GM18868 (cell line): ENCODE measurements at regions not wholly inside any gene's neighbourhood (a gene's known extent, or its start where the extent isn't known, plus 50 kb on each side); places are given as distances from the start of the nearest gene placed in this dataset.
"Not testable (repeated sequence)": the region's sequence is repeated elsewhere in the genome, so short reads cannot be mapped to it uniquely, and the experiment has no call there.

Experiments
- ATAC-seq: cut with Tn5 transposase; IDR thresholded peaks from one replicate; pipeline ENCODE4 v1.9.1; 2021; ENCODE audit warnings: mild to moderate bottlenecking, moderate library complexity; ENCODE audit not compliant: unreplicated experiment

DNA sequence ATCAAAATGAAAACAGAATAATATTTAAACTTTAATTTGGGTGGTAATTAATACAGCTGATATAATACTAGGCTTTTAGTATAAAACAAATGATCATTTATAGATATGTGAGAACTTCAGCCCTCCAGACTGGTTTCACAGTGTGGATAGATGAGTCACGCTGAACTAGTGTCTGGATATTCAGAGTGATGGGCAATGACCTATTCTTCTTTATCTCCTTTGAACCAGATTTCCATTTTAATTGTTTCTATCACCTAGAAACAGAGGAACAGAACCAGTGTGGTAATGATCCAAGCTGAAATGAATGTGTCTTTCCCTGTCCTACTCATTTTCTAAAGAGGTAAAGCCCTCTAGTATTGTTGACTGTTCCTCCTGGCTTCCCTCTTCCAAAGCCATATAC lies 155.2 kb upstream of the GK2 start:
- ATAC-seq = no peak

DNA sequence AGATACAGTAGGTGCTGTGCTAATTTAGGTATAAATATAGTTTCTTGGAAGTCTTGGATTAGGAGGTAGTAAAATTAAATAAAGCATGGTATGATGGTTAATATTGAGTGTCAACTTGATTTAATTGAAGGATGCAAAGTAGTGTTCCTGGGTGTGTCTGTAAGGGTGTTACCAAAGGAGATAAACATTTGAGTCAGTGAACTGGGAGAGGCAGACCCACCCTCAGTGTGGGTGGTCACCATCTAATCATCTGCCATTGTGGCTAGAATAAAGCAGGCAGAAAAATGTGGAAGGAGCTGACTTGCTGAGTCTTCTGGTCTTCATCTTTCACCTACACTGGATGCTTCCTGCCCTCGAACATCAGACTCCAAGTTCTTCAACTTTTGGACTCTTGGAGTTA lies 153.7 kb upstream of the GK2 start:
- ATAC-seq = no peak

DNA sequence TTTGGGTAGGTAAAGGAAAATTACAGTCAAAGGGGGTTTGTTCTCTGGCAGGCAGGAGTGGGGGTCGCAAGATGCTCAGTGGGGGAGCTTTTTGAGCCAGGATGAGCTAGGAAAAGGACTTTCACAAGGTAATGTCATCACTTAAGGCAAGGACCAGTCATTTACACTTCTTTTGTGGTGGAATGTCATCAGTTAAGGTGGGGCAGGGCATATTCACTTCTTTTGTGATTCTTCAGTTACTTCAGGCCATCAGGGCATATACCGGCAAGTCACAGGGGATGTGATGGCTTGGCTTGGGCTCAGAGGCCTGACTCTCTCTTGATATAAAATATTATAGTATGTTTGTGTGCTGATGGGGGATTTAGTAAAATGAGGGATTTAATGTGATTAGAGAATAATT lies 151.4 kb upstream of the GK2 start:
- not testable (repeated sequence) for ATAC-seq

DNA sequence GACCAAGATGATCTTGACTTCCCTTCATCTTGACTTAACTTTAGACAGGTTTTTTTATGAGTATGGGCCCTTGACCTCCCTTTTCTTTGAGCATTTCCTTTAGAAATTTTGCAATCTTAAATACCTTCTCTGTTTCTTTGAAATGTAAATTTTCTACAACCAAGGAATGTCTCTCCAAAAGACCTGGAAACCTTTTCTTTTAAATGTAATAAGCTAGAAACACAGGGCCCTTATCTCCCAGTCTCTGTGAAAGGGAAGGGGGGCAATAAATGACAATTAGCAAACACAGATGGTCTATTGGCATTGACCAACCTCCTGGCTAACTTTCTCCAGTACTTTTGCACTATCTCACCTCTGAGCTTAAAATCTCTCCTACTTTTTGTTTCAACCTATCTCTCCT lies 144.3 kb upstream of the GK2 start:
- no peak for ATAC-seq

DNA sequence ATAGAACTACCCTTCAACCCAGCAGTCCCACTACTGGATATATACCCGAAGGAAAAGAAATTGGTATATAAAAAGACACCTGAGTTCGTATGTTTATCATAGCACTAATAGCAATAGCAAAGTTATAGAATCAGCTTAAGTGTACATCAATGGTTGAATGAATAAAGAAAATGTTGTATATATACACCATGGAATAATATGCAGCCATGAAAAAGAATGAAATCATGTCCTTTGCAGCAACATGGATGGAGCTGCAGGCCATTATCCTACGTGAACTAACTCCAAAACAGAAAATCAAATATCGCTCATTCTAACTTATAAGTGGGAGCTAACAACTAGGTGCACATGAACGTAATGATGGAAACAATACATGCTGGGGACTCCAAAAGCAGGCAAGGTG lies 143.5 kb upstream of the GK2 start:
- ATAC-seq = no peak

DNA sequence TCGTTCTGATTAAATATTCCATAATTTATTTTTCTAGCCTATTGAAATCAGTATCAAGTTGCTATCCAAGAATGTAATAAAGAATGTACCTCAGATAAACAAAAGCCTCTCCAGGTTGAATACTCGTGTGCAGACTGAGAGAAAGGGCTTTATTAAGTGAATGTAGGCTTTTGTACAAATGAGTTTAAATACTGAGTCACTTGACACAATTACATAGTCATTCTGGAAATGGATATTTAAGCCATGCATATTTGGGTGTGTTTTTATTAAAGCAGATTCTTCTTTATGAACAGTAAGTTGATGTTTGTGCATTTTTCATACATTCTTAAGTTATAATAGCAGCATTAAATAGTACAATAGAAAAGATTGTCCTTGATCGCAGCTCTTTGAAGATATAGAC lies 139.8 kb upstream of the GK2 start:
- no peak for ATAC-seq

DNA sequence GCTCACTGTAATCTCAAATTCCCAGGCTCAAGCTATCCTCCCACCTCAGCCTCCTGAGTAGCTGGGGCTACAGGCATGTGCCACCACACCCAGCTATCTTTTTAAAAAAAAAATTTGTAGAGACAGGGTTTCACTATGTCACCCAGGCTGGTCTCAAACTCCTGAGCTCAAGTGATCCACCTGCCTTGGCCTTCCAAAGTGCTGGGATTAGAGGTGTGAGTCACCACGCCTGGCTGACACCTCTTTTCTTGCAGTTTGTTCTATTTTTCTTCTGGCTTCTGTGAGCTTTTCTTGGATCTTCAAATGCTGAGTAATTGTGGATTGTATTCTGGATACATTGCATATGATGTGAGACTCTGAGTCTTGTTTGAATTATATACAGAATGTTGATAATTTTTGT lies 137.3 kb upstream of the GK2 start:
- not testable (repeated sequence) for ATAC-seq

DNA sequence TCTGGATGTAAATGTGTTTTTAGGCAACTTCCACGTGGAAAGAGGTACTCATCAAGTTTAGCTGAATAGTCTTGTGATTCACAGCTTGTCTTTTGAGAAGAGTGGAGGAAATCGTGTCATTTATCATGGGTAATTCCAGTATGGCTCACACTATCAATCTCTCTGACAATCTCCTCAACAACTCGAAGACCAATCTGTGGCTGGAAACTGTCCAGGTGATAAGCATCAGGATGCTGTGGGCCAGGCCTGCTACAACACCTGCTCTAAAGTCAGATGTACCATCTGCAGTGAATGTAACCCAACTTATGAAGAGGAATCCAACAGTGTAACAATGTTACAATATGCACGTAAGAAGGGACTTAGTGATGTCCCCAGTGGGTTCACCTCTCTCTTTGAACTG lies 132.1 kb upstream of the GK2 start:
- no peak for ATAC-seq

DNA sequence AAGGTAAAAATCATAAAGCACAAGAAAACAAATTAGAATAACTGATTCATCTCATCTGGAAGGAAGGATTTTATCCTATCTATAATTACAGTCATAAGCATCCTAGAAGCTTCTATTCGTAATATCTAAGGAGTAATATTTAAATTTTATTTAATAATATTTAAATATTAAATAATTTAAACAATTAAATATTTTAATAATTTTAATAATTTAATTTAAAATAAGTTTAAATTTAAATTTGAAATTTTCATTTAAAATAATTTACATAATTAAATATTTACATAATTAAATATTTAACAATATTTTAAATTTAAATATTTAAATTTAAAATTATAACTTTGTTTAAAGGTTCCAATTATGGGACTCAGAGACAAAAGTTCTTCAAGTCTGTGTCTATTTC lies 127.5 kb upstream of the GK2 start:
- ATAC-seq = no peak

DNA sequence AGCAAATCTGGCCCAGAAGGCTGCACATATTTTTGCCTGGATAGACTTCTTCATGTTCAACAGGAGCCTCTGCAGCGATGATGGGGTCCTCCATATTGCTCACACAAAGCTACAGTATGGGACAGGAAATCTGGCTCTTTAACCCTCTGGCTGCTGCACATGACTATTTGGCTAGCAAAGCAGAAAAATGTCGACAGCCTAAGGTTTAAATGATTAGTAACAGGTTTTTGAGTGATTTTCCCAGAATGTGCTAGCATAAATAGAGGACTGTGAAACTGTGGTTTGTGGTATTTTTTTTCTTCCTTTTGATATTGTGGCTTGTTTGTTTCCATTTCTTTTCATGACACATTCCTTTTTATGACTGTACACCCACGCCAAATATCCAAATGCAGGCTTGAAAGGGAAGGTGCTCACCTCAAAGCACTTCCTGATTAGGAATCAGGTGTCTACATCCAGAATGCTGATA lies 120.2 kb upstream of the GK2 start:
- no peak for ATAC-seq

DNA sequence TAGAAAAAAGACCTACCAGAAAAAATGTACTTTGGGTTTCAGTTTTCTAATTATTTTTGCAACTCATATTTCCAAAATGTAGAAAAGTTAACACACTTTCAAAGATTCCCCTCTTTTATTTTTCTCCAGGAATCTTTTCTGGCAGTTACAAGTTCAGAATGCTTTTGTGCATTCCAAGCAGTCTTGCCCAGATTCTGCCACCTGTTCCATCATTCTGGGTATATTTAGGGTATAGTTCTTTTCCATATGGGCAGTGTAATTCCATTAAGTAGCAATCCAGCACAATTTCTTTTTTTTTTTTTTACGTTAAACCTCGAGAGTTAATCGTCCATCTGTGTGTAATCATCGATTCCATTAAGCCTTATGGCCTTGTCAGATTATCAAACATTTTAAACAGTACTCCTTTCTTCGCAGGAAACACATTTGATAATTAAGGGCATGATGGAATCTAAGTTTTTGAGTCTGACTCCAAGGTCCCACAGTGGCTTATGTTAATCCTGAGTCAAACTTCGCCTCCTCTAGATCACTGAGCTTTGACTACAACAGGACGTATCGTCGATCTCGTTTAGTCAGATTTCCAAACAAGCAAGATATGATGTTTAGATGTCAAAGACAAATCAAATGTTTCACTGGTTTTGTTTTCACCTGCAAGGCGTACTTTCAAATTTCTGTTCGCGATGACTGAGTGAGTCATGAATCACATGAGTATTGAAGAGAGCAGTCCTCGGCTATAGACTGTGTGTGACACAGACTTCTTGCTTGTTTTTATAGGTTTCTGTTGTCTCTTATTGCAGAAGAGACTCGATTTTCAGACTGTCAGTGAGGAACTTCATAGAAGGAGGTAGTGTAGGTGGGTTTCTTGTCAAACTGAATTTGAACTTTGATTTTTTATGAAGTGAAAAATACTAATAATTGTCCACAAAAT lies 118.9 kb upstream of the GK2 start:
- no peak for ATAC-seq

DNA sequence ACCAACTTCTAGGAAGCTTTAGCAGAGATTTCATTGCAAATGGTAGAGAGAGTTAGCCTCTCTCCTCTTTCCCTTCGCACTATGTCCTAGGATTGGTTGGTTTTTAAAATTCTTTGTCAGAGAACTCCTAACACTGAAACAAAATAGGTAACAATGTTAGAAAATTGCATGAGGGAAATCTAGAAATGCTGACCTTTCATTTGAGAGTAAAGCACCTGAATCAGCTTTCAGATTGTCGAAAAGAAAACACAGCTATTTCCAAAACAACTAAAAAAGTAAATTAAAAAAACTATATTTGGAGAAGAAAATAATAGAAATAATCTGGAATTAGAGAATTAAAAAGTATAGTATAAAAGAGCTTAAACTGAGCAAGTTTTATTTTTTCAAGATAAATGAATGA lies 108.1 kb upstream of the GK2 start:
- ATAC-seq = no peak

DNA sequence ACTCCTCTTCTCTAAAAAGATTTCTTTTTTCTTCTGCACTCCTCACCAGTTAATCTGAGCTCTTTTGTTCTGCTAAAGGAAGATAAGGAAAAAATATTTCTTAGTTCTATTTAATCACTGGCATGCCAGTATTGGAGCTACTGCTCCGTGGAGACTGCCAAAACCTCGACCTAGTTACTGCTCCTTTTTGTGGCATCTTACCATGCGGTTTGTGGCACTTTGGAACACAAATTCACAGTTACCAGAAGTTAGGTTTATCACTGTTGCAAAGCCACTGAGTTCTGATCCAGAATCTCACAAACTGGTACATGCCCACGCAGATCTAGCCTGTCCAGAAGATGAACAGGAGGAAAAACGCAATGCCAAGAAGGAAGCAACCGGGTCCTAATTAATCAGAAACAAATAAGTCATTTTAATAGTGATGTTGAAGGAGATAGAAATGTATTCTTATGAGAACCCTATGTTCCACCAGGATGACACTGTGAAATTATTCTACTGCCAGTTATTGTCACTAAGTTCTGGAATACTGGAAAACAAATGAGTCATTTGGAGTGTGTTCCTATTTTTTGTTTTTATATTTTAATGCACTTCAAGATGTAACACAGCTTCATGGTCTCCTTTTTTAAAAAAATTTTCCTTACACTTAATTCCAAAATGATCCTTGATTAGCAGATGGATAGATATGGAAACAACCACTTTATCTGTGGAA lies 106.7 kb upstream of the GK2 start:
- ATAC-seq = no peak

DNA sequence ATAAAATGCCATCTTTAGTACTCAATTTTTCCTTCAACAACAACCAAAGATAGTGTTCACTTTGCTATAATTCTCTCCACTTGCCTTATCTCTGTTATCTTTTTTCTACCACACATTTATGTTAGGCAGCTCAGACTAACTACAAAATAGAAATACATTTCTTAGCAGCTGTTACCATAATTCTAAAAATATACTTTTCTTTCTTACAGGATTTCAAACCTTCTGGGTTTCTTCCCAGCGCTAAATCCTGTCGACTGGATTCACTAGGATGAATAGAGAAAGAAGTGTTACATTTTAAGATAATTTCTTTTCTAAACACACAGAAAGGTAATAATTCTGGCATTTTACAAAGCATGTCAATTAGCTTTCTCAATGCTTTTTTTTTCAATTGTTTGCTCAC lies 105.5 kb upstream of the GK2 start:
- no peak for ATAC-seq

DNA sequence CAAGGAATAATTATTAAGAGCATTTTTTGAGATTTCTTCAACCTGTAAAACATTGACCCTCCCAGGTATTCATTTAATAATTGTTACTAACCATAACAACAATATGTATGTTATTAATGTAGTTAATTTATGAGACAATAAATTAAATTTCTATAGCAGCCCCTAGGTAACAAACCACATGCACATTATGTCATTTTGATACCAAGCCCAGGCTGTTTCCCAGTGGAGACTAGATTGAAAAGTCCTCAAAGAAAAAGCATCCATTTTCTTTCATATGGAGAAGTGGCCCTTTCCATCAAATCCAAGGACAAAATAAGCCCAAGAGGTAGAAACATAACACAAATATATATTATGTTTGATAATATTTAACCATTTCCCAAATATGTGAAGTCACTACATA lies 104.3 kb upstream of the GK2 start:
- ATAC-seq = no peak

DNA sequence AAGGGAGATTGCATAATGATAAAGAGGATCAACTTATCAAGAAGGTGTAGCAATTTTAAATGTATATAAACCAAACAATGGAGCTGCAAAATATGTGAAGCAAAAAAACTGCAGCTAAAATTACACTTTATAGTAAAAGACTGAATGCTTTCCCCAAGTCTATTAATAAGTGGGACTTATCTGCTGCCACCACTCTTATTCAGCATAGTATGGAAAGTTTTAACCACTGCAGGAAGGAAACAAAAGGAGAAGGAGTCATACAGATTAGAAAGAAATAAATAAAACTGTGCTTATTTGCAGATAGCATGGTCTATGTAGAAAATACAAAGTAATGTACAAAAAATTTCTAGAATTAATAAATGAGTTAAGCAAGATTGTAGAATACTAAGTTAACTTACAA lies 94.1 kb upstream of the GK2 start:
- no peak for ATAC-seq

DNA sequence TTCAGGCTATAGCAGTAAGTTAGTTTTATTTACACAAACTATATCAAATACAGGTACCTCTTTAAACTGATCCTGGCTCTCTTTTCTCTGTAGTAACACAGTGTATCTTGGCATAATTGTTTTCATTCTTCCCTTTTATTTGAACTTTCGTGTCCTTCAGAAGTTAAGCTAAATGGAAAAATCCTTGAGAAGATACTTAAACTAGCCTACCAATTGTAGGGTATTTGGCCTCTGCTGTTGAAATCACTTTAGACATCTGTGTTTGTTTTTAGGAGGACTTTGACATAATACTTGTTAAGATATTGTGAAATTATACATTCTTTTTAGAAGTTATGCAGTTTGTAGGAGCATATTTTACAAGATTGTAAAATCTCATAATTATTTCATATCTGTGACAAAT lies 90.3 kb upstream of the GK2 start:
- ATAC-seq = no peak

DNA sequence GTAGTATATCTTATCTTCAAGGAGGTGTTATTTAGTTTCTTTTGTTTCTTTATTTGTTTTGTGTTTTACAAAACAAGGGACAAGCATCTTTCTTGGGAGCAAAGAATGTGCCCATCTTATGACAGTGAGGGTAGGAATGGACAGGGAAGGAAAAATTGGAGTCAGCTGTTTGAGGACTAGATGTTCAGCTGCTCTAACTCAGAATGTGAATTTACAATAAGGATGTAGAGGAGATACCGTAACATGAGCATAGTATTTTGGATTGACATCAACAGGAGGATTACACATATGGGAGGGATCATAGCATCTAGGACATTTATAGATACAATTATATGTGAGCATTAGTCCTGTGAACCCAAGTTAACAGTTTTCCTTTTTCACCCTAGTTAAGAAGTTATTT lies 89.0 kb upstream of the GK2 start:
- no peak for ATAC-seq

DNA sequence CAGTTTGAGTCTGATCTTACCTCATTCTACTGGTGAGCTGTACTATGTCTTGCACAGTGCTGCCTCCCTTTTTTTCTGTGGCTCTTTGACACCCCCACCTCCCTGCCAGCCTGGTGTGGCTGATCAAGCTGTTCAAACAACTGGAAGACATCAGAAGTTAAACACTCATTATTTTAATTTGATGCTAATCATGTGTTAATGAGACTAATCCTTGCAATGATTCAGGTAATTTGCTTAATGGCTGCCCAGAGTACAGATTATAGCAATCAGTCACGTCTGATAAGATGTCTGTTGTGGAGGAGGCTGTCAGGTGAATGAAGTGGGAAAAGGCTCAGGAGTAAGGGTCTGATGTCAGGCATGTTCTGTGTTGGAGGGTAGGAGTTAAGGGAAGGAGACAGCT lies 87.4 kb upstream of the GK2 start:
- ATAC-seq = no peak

DNA sequence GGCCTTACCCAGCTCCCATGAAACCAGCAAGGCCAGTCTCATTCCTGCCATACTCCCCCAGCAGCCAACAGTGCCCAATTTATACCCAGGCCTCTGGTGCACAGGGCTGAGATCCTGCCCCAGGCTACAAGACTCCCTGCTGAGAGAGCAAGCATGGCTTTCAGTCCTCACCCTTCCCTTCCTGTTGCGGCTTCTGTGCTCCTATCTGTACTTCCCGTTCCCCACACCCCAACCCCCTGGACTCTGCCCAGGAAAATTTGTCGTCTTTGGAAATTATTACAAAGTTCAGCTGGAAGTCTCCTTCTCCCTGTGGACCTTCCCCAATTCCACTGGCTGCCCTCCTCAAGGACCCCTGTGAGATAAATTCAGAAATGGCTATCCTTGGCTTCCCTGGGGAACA lies 84.1 kb upstream of the GK2 start:
- no peak for ATAC-seq

DNA sequence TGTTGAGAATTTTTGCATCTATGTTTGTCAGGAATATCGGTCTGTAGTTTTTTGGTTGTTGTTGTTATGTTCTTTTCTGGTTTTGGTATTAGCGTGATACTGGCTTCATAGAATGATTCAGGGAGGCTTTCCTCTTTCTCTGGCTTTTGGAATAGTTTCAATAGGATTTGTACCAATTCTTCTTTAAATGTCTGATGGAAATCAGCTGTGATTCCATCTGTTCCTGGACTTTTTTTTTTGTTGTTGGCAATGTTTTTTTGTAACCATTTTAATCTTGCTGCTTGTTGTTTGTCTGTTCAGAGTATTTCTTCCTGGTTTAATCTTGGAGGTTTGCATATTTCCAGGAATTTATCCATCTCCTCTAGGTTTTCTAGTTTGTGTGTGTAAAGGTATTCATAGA lies 81.5 kb upstream of the GK2 start:
- no peak for ATAC-seq

DNA sequence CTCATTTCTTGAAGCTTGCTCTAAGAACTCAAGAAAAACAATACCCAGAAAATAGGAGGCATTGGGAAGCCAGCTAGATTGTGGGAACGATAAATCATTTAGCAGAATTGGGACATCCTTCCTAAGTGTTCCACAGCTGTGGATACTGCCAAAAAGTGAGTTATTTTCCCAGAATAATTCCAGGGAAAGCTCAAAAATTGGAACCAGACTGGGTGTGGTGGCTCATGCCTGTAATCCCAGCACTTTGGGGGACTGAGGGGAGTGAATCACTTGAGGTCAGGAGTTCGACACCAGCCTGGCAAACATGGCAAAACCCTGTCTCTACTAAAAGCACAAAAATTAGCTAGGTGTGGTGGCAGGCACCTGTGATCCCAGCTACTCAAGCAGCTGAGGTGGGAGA lies 68.2 kb upstream of the GK2 start:
- no peak for ATAC-seq

DNA sequence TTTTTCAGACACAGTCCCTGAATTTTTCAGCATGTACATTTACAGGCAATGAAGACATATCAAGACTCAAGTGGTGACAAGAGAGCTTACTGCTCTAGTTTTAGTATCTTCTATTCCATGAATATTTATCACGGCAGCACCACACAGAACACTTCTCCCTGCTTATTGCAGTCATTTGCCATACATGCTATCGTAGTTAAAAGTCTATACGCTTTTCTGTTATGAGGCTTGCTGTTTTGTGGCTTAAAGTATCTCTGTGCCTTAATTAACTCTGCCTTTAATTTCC lies 65.4 kb upstream of the GK2 start:
- ATAC-seq = no peak
